DMS53 (cell line): ENCODE measurements at regions not wholly inside any gene's neighbourhood (a gene's known extent, or its start where the extent isn't known, plus 50 kb on each side); places are given as distances from the start of the nearest gene placed in this dataset.
"Not testable (repeated sequence)": the region's sequence is repeated elsewhere in the genome, so short reads cannot be mapped to it uniquely, and the experiment has no call there.

ENCODE experiments used
- DNase-seq: peaks from one replicate; lab custom pipeline; 2025; lab: John Stamatoyannopoulos, UW

- no peak for DNase-seq
Measured at GRCh38 chr1:65590279-65590678, 169.8 kb downstream of the LEPR start.

GRCh38 chr1:65593516-65593915 is 173.0 kb downstream of the LEPR start:
- no peak for DNase-seq

- DNase-seq: no peak
Measured at GRCh38 chr1:65595724-65596123, 175.3 kb downstream of the LEPR start.

GRCh38 chr1:65596768-65597167 is 176.3 kb downstream of the LEPR start:
- no peak for DNase-seq

GRCh38 chr1:65605621-65606020 is 185.2 kb downstream of the LEPR start:
- DNase-seq: no peak

- no peak for DNase-seq
Measured at GRCh38 chr1:65606426-65606825, 186.0 kb downstream of the LEPR start.

GRCh38 chr1:65613884-65614283 is 178.8 kb upstream of the PDE4B start:
- no peak for DNase-seq

- DNase-seq: no peak
Measured at GRCh38 chr1:65615859-65616258, 176.8 kb upstream of the PDE4B start.

- DNase-seq: not testable (repeated sequence)
Measured at GRCh38 chr1:65621721-65622120, 171.0 kb upstream of the PDE4B start.

GRCh38 chr1:65623895-65624294 is 168.8 kb upstream of the PDE4B start:
- no peak for DNase-seq

GRCh38 chr1:65625528-65625927 is 167.2 kb upstream of the PDE4B start:
- peak; percentile 55 for DNase-seq

GRCh38 chr1:65626003-65626402 is 166.7 kb upstream of the PDE4B start:
- DNase-seq: peak; percentile 30

- no peak for DNase-seq
Measured at GRCh38 chr1:65629788-65630187, 162.9 kb upstream of the PDE4B start.

- DNase-seq: no peak
Measured at GRCh38 chr1:65630855-65631254, 161.8 kb upstream of the PDE4B start.

- no peak for DNase-seq
Measured at GRCh38 chr1:65632235-65632634, 160.5 kb upstream of the PDE4B start.

GRCh38 chr1:65640046-65640445 is 152.6 kb upstream of the PDE4B start:
- no peak for DNase-seq

- not testable (repeated sequence) for DNase-seq
Measured at GRCh38 chr1:65649185-65649584, 143.5 kb upstream of the PDE4B start.

GRCh38 chr1:65650682-65651081 is 142.0 kb upstream of the PDE4B start:
- no peak for DNase-seq

- not testable (repeated sequence) for DNase-seq
Measured at GRCh38 chr1:65654526-65654925, 138.2 kb upstream of the PDE4B start.

GRCh38 chr1:65657609-65658008 is 135.1 kb upstream of the PDE4B start:
- DNase-seq: not testable (repeated sequence)

GRCh38 chr1:65658122-65658521 is 134.6 kb upstream of the PDE4B start:
- no peak for DNase-seq

GRCh38 chr1:65668368-65668767 is 124.3 kb upstream of the PDE4B start:
- DNase-seq: no peak

GRCh38 chr1:65670518-65670917 is 122.2 kb upstream of the PDE4B start:
- no peak for DNase-seq

- no peak for DNase-seq
Measured at GRCh38 chr1:65674522-65674921, 118.2 kb upstream of the PDE4B start.

GRCh38 chr1:65679773-65680172 is 112.9 kb upstream of the PDE4B start:
- DNase-seq: no peak
